ENCODE measurements at regions not wholly inside any gene's neighbourhood (a gene's known extent, or its start where the extent isn't known, plus 50 kb on each side); places are given as distances from the start of the nearest gene placed in this dataset.

- DNase-seq = no peak
Observed at GRCh38 chr5:125549322-125549911, 803.0 kb upstream of the ZNF608 start.

GRCh38 chr5:125550274-125550673 is 803.8 kb upstream of the ZNF608 start:
- no peak for DNase-seq

DNA sequence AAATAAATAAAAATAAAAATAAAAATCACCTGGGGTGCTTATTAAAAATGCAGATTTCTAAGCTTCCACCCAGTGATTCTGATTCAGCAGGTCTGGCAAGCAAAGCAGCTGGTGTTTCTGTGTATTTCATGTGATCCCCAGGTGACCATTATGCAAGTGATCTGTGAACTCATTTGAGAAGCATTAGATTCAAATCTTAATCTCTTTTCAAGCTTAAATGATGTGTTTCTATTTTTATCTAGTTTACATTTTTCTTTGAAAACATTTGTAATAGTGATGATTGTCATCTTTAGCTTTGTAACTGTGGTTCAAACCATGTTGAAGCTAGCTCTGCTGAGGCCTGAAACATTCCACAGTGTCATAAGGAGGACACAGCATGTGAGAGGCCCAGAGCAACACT is 804.8 kb upstream of the ZNF608 start:
- no peak for DNase-seq

GRCh38 chr5:125551797-125552196 is 805.4 kb upstream of the ZNF608 start:
- no peak for DNase-seq

- DNase-seq = no peak
Observed at GRCh38 chr5:125552486-125552885, 806.0 kb upstream of the ZNF608 start.

DNA sequence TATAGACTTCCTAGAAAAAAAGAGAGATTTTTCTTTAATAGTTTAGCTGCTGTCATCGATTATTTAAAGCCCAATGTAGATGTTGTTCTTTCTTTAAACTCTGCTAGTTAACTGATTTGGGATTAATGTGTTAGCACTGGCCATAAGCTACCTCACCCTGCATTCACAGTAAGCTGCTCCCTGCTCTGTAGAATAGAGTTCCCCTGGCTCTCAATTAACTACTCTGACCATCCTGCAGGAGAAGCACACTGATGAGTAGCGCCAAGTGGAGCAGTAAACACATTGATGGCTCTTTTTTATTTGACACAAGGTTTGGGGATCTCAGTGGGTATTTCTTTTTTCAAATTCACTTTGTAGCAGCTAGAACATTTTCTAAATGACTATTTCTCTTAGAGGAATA is 807.9 kb upstream of the ZNF608 start:
- no peak for DNase-seq

DNA sequence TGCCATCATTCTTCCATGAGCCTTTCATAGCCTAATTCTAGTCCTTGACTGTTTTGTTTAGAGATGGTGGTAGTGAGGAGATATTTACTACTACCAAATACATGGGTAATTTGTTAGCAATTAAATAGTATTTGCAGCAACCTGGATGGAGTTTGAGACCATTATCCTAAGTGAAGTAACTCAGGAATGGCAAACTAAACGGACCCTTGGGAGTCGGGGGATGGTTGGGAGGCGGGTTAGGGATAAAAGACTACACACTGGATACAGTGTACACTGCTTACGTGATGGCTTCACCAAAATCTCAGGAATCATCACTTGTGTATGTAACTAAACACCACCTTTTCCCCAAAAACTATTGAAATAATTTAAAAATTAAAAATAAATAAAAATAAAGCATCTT is 809.2 kb upstream of the ZNF608 start:
- no peak for DNase-seq

- no peak for DNase-seq
Observed at GRCh38 chr5:125558016-125558415, 811.6 kb upstream of the ZNF608 start.

DNA sequence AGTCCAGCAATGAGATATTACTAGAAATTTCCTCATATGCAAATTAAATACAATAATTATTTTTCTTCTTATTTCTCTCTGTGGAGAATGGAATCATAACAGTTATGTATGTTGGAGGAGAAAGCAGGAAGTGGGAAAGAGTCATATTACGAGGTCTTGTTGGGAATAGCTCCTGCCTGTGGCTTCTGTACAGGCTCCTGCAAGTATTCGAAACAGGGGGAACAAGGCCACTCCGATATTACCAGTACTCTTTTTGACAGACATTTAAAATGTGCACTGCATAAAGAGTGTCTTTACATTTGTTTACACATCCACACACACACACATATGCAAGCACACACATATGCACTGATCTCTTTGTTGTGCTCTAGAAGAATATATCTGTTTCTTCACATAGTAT is 812.0 kb upstream of the ZNF608 start:
- DNase-seq = no peak

DNA sequence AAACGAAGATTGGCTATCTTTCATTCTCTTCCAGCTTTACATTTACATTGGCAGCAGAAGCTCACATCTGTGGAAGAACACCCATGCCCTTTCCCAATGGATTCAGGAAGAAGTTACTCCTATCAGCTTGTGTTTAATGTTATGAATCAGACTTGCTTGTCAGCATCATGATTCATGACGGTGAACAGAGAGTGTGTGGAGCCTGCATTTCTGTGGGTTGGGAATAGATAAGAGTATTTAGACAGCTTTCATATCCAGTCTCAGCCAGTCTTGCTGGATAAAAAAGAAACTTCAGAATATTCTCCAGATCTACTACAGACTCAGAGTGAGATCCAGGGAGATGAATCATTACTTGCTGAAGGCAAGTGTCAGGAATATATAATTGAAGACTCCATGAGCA is 812.9 kb upstream of the ZNF608 start:
- DNase-seq = no peak

GRCh38 chr5:125560476-125561225 is 814.2 kb upstream of the ZNF608 start:
- DNase-seq = no peak

DNA sequence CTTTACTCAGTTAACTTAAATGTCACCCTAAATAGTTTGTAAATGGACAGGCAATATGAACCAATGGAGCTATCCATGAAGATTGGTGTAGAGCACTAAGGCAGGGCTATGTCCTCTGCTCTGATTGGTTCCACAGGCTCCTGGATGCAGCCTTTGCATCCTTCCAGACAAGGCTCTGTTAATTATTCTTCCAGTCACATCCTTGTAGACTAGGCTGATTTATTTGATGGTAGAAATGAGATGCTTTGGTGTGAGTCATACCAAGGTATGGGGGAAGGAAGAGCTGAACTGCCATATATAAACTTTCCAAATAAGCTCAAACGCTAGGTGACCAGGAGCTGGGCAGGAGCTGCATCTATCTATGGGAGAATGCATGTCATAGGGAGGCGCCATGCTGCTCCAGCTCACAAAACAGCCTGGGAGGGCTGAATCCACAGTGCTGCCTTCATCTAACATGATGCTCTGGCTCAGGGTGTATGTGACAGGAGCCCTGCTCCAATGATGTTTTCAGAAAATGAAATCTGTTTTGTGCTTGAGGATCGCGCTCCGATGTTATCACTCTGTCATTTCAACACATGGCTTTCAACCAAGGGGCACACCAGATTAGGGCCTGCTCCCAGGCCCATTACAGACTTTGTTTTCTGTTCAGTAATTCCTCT is 818.0 kb upstream of the ZNF608 start:
- no peak for DNase-seq

- no peak for DNase-seq
Observed at GRCh38 chr5:125574491-125575044, 828.1 kb upstream of the ZNF608 start.

GRCh38 chr5:125575171-125575890 is 828.9 kb upstream of the ZNF608 start:
- DNase-seq = no peak

GRCh38 chr5:125575891-125576505 is 829.6 kb upstream of the ZNF608 start:
- no peak for DNase-seq

DNA sequence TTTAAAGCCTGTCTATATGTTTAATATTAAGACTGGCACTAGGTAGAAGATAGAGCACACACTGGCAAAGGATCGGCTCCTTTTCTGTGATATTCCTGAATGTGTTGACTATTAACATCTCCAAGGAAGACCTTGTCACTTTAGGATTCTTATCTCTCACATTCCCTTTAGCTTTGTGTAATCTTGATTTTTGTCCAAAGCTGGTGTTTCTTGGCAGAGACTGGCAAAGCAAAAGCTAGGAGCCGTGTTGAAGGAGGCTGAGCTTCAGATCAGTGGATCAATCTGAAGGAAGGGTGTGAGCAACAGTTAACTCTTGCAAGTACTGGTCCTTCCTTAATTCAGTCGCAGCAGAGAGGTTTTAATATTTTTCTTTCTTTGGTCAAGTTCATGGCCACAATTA is 830.4 kb upstream of the ZNF608 start:
- no peak for DNase-seq

DNA sequence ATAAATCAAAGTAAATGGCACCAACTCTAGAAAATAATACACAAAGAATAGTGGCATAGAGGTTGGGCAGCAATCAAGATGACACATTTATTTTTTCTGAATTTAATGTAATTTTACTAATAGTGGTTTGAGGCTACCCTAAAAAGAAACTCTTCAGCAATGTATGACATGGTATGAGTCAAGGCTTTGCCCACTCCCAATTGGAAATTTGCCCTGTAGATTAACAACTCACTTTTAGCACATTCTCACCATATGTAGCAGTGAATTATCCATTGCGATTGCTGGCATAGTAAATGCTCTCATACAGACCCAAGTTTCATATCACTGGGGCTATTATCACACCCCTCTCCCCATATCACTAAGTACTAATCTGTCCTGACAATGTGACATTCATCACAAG is 832.1 kb upstream of the ZNF608 start:
- no peak for DNase-seq

DNA sequence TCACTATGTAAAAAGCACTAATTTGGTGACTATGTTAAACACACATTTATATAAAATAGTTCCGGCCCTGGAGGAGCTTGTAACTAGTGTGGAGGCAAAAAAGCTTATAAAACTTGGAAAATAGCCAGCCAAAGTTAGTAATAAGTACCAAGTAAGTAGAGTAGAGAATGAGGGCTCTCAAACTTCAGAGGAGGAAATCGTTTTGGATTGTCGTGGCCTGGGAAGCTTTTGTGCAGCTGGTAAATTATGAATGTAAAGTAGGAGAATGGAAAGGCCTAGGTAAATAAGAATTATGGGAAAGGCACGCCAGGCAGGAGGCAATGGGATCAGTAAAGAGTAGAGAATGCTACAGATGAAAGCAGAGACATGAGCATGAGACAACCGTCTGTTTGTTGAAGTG is 832.7 kb upstream of the ZNF608 start:
- no peak for DNase-seq

- DNase-seq = no peak
Observed at GRCh38 chr5:125581311-125581710, 834.9 kb upstream of the ZNF608 start.

DNA sequence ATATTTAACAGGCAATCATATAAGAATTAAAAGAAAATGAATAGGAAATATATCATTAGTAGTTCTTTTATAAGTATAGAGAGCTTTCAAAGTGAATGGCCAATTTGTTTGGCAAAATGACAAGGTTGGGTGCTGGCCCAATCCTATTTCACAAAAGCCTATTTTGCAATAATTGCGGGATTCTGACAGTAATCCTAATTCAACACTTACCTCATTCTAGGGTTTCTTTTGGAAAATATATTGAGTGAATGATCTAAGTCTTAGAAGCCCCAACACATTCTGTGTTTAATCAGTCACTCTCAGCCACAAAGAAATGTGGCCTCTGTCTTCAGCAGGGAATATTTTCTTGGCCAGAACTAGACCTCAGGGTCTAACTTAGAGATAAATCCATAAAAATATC is 835.9 kb upstream of the ZNF608 start:
- DNase-seq = no peak

GRCh38 chr5:125583321-125584139 is 837.1 kb upstream of the ZNF608 start:
- no peak for DNase-seq

GRCh38 chr5:125584140-125584520 is 837.7 kb upstream of the ZNF608 start:
- no peak for DNase-seq
